ENCODE measurements at regions not wholly inside any gene's neighbourhood (a gene's known extent, or its start where the extent isn't known, plus 50 kb on each side); places are given as distances from the start of the nearest gene placed in this dataset.
A peak's percentile ranks its signal among the peaks of the same experiment; 100 is the strongest.

DNA sequence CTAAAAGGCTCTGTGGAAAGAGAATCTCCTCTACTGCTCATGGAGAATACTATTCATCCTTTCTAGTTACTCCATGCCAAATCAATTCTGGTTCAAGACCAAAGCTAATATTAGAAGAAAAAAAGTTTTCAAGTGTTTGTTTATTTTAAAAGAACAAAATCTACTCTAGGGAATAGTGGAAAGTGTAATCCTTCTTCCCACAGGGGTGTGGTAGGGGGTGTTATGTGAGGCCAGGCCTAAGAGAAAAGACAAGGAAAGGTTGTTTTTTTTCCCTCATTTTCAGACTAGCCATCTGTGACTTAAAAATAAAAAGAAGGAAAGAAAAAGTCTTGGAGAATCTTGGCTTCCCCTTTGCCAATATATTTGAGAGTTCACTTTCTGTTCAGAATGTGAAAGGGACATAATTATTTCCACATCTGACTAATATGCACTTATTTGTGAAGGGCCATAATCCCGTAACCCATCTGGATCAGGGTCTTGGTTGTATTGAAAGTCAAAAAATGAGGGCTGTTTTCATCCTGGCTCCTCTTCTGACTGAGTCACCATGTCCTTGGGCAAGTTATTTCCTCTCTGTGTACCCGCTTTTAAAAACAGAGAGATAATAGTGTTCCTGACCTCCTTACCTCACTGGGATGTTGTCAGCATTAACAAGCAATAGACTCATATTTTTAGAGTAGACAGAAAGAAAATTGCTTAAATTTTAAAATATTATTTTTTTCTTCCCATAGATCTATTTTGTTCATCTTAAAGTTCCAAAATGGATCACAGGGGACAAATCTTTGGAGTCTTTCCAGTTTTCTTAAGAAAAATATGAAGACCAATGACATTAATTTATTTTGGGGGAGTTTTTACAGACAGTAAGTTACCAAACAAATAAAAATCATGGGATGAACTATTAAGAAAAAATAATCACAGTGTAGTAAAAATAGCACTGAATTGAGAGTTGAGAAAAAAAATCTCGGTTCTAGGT is 233.7 kb downstream of the IBTK start:
- POLR2A ChIA-PET (ENCODE audit: low non-redundant PET) = no interaction called here
- CTCF ChIA-PET = no interaction called here
- TF ChIP-seq, protein P1, sequence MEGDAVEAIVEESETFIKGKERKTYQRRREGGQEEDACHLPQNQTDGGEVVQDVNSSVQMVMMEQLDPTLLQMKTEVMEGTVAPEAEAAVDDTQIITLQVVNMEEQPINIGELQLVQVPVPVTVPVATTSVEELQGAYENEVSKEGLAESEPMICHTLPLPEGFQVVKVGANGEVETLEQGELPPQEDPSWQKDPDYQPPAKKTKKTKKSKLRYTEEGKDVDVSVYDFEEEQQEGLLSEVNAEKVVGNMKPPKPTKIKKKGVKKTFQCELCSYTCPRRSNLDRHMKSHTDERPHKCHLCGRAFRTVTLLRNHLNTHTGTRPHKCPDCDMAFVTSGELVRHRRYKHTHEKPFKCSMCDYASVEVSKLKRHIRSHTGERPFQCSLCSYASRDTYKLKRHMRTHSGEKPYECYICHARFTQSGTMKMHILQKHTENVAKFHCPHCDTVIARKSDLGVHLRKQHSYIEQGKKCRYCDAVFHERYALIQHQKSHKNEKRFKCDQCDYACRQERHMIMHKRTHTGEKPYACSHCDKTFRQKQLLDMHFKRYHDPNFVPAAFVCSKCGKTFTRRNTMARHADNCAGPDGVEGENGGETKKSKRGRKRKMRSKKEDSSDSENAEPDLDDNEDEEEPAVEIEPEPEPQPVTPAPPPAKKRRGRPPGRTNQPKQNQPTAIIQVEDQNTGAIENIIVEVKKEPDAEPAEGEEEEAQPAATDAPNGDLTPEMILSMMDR (conservative IDR thresholded peaks at IDR 0.05; ENCODE audit: low read depth) = no peak
- peak; percentile 46 for DNase-seq (ENCODE audit: low spot score)
- no peak overlapping the region for H3K27ac ChIP-seq

DNA sequence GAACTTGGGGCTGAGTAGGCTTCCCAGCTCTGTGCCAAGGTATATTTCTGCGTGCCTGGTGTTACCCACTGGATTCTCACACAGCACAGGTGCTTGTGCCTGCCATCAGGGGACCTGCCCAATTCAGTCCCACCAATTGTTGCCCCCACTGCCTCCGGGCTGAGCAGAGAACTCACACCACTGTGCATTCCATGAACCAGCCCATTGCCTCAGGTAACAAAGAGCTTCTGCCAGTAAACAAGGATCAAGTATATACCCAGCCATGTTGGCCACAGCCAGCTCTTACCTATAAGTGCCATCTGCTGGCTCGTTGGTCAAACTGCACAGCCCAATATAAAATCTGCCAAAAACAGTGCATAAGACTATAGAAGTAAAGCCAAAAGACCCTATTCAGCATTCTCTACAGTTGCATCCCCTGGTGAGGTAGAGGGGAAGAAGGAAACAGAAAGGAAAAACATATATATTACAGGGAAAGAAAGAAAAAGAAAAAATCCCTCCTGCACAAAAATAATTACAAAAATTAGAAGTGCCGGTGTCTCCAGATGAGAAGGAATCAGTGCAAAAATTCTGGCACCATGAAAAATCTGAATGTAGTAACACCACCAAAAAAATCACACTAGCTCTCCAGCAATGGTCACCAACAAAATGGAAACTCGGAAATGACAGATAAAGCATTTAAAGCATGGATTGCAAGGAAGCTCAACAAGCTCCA is 241.4 kb downstream of the IBTK start:
- POLR2A ChIA-PET (ENCODE audit: low non-redundant PET) = no interaction called here
- DNase-seq (ENCODE audit: low spot score) = no peak
- TF ChIP-seq, protein P1 (conservative IDR thresholded peaks at IDR 0.05; ENCODE audit: low read depth) = peak; percentile 80

GRCh38 chr6:82000551-82000950 is 247.0 kb downstream of the IBTK start:
- CTCF ChIA-PET = interaction anchor here (0.7 kb wide), 1 partner anchor 69 kb away, joined by 3 read pairs; no protein-coding TSS in a partner anchor

More for the DNA sequence above, 241.4 kb downstream of the IBTK start:
- CTCF ChIA-PET = interaction anchor here (0.6 to 2.1 kb wide), 15 partner anchors 9 to 1837 kb away, joined by 3 to 13 read pairs (median 3); partner anchors contain the start of gene TENT5A
- H3K27ac ChIP-seq = no peak overlapping the region

GRCh38 chr6:81999826-82000225 is 247.3 kb upstream of the TENT5A start:
- H3K27ac ChIP-seq = no peak overlapping the region
- no peak for DNase-seq (ENCODE audit: low spot score)
- ChIA-PET CTCF (interaction anchor here (0.6 kb wide), 1 partner anchor 343 kb away, joined by 3 read pairs; no protein-coding TSS in a partner anchor), POLR2A (ENCODE audit: low non-redundant PET) (no interaction called here)
- TF ChIP-seq, protein P1 (conservative IDR thresholded peaks at IDR 0.05; ENCODE audit: low read depth) = no peak

More at GRCh38 chr6:82000551-82000950, 247.0 kb downstream of the IBTK start:
- POLR2A ChIA-PET (ENCODE audit: low non-redundant PET) = no interaction called here
- TF ChIP-seq, protein P1 (conservative IDR thresholded peaks at IDR 0.05; ENCODE audit: low read depth) = no peak
- H3K27ac ChIP-seq = no peak overlapping the region
- no peak for DNase-seq (ENCODE audit: low spot score)

DNA sequence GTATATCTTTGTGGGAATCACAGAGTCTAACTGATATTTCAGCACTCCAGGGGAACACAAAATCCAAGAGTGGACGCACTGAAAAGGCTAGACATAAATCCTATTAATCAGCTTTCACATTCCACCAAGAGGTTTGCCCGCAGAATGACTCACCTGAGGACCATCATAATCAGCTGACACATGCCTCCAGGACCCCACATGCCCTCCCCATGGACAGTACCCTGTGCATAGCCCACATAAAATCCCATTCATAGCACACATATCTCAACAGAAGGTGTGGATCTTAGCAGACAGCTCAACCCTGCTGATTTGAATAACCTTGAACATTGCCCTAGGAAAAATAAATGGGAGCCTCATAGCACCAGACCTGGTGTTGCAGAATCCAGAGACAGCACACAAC is 246.8 kb upstream of the TENT5A start:
- DNase-seq (ENCODE audit: low spot score) = no peak
- ChIA-PET POLR2A (ENCODE audit: low non-redundant PET) (no interaction called here), CTCF (no interaction called here)
- H3K27ac ChIP-seq = no peak overlapping the region
- TF ChIP-seq, protein P1 (conservative IDR thresholded peaks at IDR 0.05; ENCODE audit: low read depth) = no peak

- TF ChIP-seq, protein P1 (conservative IDR thresholded peaks at IDR 0.05; ENCODE audit: low read depth) = no peak
- ChIA-PET CTCF (no interaction called here), POLR2A (ENCODE audit: low non-redundant PET) (no interaction called here)
- no peak overlapping the region for H3K27ac ChIP-seq
- DNase-seq (ENCODE audit: low spot score) = no peak
Measured at GRCh38 chr6:81998432-81998831, 246.0 kb upstream of the TENT5A start.
